ENCODE measurements at regions not wholly inside any gene's neighbourhood (a gene's known extent, or its start where the extent isn't known, plus 50 kb on each side); places are given as distances from the start of the nearest gene placed in this dataset.
A peak's percentile ranks its signal among the peaks of the same experiment; 100 is the strongest.

GRCh38 chr12:28865776-28866175 lies 283.3 kb upstream of the FAR2 start:
- no peak for TF ChIP-seq CTCF (IDR thresholded peaks at IDR 0.05; ENCODE audit: low read depth, low read length)
- H3K27ac ChIP-seq = no peak overlapping the region
- H3K27me3 ChIP-seq = no peaks in the 10 kb centered on the region
- no peak overlapping the region for H3K4me3 ChIP-seq
- DNase-seq (ENCODE audit: low read depth in 1 of 2, low spot score in 1 of 2) = no peak
- H3K4me1 ChIP-seq (ENCODE audit: low read depth) = no peaks in the 10 kb centered on the region
- H3K36me3 ChIP-seq = no peaks in the 10 kb centered on the region
- no peaks in the 10 kb centered on the region for H3K9me3 ChIP-seq (ENCODE audit: low read depth)

GRCh38 chr12:28866296-28866695 lies 282.8 kb upstream of the FAR2 start:
- Histone ChIP-seq H3K27me3 (no peaks in the 10 kb centered on the region), H3K36me3 (no peaks in the 10 kb centered on the region), H3K27ac (no peak overlapping the region), H3K9me3 (ENCODE audit: low read depth) (no peaks in the 10 kb centered on the region), H3K4me1 (ENCODE audit: low read depth) (no peaks in the 10 kb centered on the region), H3K4me3 (no peak overlapping the region)
- DNase-seq (ENCODE audit: low read depth in 1 of 2, low spot score in 1 of 2) = no peak
- TF ChIP-seq CTCF (IDR thresholded peaks at IDR 0.05; ENCODE audit: low read depth, low read length) = no peak

- no peak overlapping the region for H3K27ac ChIP-seq
- no peaks in the 10 kb centered on the region for H3K27me3 ChIP-seq
- H3K4me1 ChIP-seq (ENCODE audit: low read depth) = no peaks in the 10 kb centered on the region
- TF ChIP-seq CTCF (IDR thresholded peaks at IDR 0.05; ENCODE audit: low read depth, low read length) = no peak
- no peak overlapping the region for H3K4me3 ChIP-seq
- no peaks in the 10 kb centered on the region for H3K36me3 ChIP-seq
- no peaks in the 10 kb centered on the region for H3K9me3 ChIP-seq (ENCODE audit: low read depth)
- DNase-seq (ENCODE audit: low read depth in 1 of 2, low spot score in 1 of 2) = peak in 1 of 2 donors; percentile 50
These were observed 282.2 kb upstream of the FAR2 start for GRCh38 chr12:28866715-28867503.

- DNase-seq (ENCODE audit: low read depth in 1 of 2, low spot score in 1 of 2) = no peak
- TF ChIP-seq CTCF (IDR thresholded peaks at IDR 0.05; ENCODE audit: low read depth, low read length) = no peak
- no peaks in the 10 kb centered on the region for H3K9me3 ChIP-seq (ENCODE audit: low read depth)
- no peak overlapping the region for H3K27ac ChIP-seq
- no peaks in the 10 kb centered on the region for H3K27me3 ChIP-seq
- H3K4me1 ChIP-seq (ENCODE audit: low read depth) = no peaks in the 10 kb centered on the region
- no peaks in the 10 kb centered on the region for H3K36me3 ChIP-seq
- no peak overlapping the region for H3K4me3 ChIP-seq
These were observed 280.7 kb upstream of the FAR2 start for GRCh38 chr12:28868414-28868813.

- no peak overlapping the region for H3K27ac ChIP-seq
These were observed 279.9 kb upstream of the FAR2 start for GRCh38 chr12:28869197-28869596.

More at GRCh38 chr12:28869197-28869596, 279.9 kb upstream of the FAR2 start:
- Histone ChIP-seq H3K27me3 (no peaks in the 10 kb centered on the region), H3K9me3 (ENCODE audit: low read depth) (no peaks in the 10 kb centered on the region), H3K4me3 (no peak overlapping the region), H3K36me3 (no peaks in the 10 kb centered on the region), H3K4me1 (ENCODE audit: low read depth) (no peaks in the 10 kb centered on the region)
- peak in 1 of 2 donors; percentile 86 for DNase-seq (ENCODE audit: low read depth in 1 of 2, low spot score in 1 of 2)
- no peak for TF ChIP-seq CTCF (IDR thresholded peaks at IDR 0.05; ENCODE audit: low read depth, low read length)
